B cell (primary cell): ENCODE measurements at regions not wholly inside any gene's neighbourhood (a gene's known extent, or its start where the extent isn't known, plus 50 kb on each side); places are given as distances from the start of the nearest gene placed in this dataset.

Experiments used
- ATAC-seq: fragments of 200-7000 bp; cut with Tn5 transposase; one replicate; pipeline ENCODE4 v1.10.0; 2021; ENCODE audit warnings: low read depth, mild to moderate bottlenecking, moderate number of reproducible peaks, moderate library complexity
- CTCF ChIA-PET: fragments of 350-600 bp; sonication (Branson Sonifier 250); formaldehyde crosslinking; loops from one replicate; lab custom pipeline; 2021; ENCODE audit warnings: antibody characterized with exemption, inconsistent platforms; lab: Charles Lee
- POLR2A ChIA-PET: fragments of 350-600 bp; sonication (Branson Sonifier 250); formaldehyde crosslinking; loops from one replicate; lab custom pipeline; 2021; ENCODE audit warnings: antibody characterized with exemption; lab: Charles Lee
- DNase-seq: peaks from one replicate; pipeline ENCODE4 v3.0.0; 2013
- H2AFZ ChIP-seq: 2 replicates; pipeline ENCODE4 v1.6.1; 2012; ENCODE audit warnings: mild to moderate bottlenecking, low read depth, low read length; ENCODE audit not compliant: insufficient read depth, poor library complexity, severe bottlenecking
- H3K27ac ChIP-seq, 2 donors: 1 replicate in 1 of 2; 2 replicates in 1 of 2; pipeline ENCODE4 v1.5.1; 2012 to 2013; ENCODE audit warnings: low read length in 2 of 2, mild to moderate bottlenecking in 2 of 2, moderate library complexity in 1 of 2
- H3K27me3 ChIP-seq, 4 experiments: fragments of 200-600 bp in 1 of 4; sonication (generic) in 1 of 4; replicated peaks in 1 of 4; 1 replicate in 2 of 4; 2 replicates in 2 of 4; pipeline versions ENCODE4 v1.6.1 to v1.7.0; 2013 to 2016; ENCODE audit warnings: low read length in 3 of 4, mild to moderate bottlenecking in 2 of 4, mixed read lengths in 1 of 4, moderate library complexity in 1 of 4; ENCODE audit not compliant: insufficient read depth in 4 of 4, control insufficient read depth in 3 of 4; ENCODE audit errors: control extremely low read depth in 1 of 4
- H3K36me3 ChIP-seq, 2 experiments: replicated peaks in 1 of 2; 1 replicate in 1 of 2; 2 replicates in 1 of 2; pipeline versions ENCODE4 v1.6.1 to v1.7.1; 2013; ENCODE audit warnings: low read length in 1 of 2; ENCODE audit not compliant: insufficient read depth in 2 of 2, control insufficient read depth in 1 of 2; ENCODE audit errors: control extremely low read depth in 1 of 2, extremely low read depth in 1 of 2
- H3K4me1 ChIP-seq, 2 donors: fragments of 200-600 bp in 1 of 2; sonication (generic) in 1 of 2; 1 replicate in 1 of 2; 2 replicates in 1 of 2; pipeline versions ENCODE4 v1.5.1 to v1.6.1; 2013 to 2017; ENCODE audit warnings: low read length in 2 of 2; ENCODE audit not compliant: control insufficient read depth in 2 of 2, insufficient read depth in 2 of 2
- H3K4me2 ChIP-seq: replicated peaks from 2 replicates; pipeline ENCODE3; 2012; ENCODE audit warnings: mild to moderate bottlenecking, low read depth, low read length; ENCODE audit not compliant: poor library complexity, severe bottlenecking
- H3K4me3 ChIP-seq, 5 experiments: fragments of 200-600 bp in 1 of 5; sonication (generic) in 1 of 5; 1 replicate in 3 of 5; 2 replicates in 2 of 5; pipeline versions ENCODE4 v1.5.1 to v1.7.0; 2011 to 2016; ENCODE audit warnings: low read length in 4 of 5, mild to moderate bottlenecking in 4 of 5, low read depth in 2 of 5, control low read depth in 1 of 5, moderate library complexity in 1 of 5; ENCODE audit not compliant: insufficient read depth in 1 of 5; ENCODE audit errors: control extremely low read depth in 1 of 5, extremely low read depth in 1 of 5
- H3K79me2 ChIP-seq: fragments of 200-600 bp; sonication (generic); one replicate; pipeline ENCODE4 v1.6.0; 2016; ENCODE audit warnings: low read length; ENCODE audit not compliant: control insufficient read depth, insufficient read depth
- H3K9ac ChIP-seq: fragments of 200-600 bp; sonication (generic); 2 replicates; pipeline ENCODE4 v1.6.1; 2017; ENCODE audit warnings: mild to moderate bottlenecking, low read length, moderate library complexity
- H3K9me3 ChIP-seq, 3 donors: one replicate each; pipeline versions ENCODE4 v1.6.1 to v1.7.1; 2013; ENCODE audit warnings: low read length in 2 of 3; ENCODE audit not compliant: control insufficient read depth in 2 of 3, insufficient read depth in 1 of 3; ENCODE audit errors: control extremely low read depth in 1 of 3
- H4K20me1 ChIP-seq: 2 replicates; pipeline ENCODE4 v1.6.0; 2012; ENCODE audit warnings: mild to moderate bottlenecking, low read length; ENCODE audit not compliant: insufficient read depth, control insufficient read depth, poor library complexity, severe bottlenecking
- H3K27ac Mint-ChIP-seq: one replicate; pipeline ENCODE4 v1.8.0; 2021; ENCODE audit warnings: mixed read lengths
- H3K27me3 Mint-ChIP-seq: one replicate; pipeline ENCODE4 v1.8.0; 2021; ENCODE audit warnings: mixed read lengths
- H3K4me1 Mint-ChIP-seq: one replicate; pipeline ENCODE4 v1.8.0; 2021; ENCODE audit warnings: mixed read lengths
- H3K4me3 Mint-ChIP-seq: one replicate; pipeline ENCODE4 v1.8.0; 2021; ENCODE audit warnings: mixed read lengths
- H3K9me3 Mint-ChIP-seq: one replicate; pipeline ENCODE4 v1.8.0; 2022; ENCODE audit warnings: mixed read lengths; ENCODE audit not compliant: insufficient read depth
- CTCF ChIP-seq: fragments of 200-600 bp; IDR thresholded peaks from one replicate; pipeline ENCODE4 v1.8.0; 2022; ENCODE audit warnings: antibody characterized with exemption, mild to moderate bottlenecking
- EZH2 ChIP-seq: IDR thresholded peaks from 2 replicates; pipeline ENCODE4 v1.6.1; 2012; ENCODE audit warnings: borderline replicate concordance, low read depth, mild to moderate bottlenecking, moderate library complexity, low read length; ENCODE audit not compliant: insufficient read depth, poor library complexity, severe bottlenecking
- WGBS: methylation state at CpG from one replicate; pipeline ENCODE4 v1.1.5; 2013; ENCODE audit warnings: missing lambda C conversion rate; ENCODE audit not compliant: insufficient coverage; 5-methylcytosine and 5-hydroxymethylcytosine counted together
- intact Hi-C: fragments of 100-400 bp; cut with micrococcal nuclease; formaldehyde crosslinking; loops from one replicate; pipeline ENCODE4 v1.10.0; 2022

GRCh38 chr7:112937651-112938415 is 147.6 kb upstream of the TMEM168 start:
- Histone ChIP-seq H3K27ac (peak overlapping the region in 1 of 2 donors; percentile 52), H3K36me3 (no peaks in the 10 kb centered on the region), H3K4me2 (peak overlapping the region; percentile 78), H3K27me3 (no peaks in the 10 kb centered on the region), H4K20me1 (peaks cover 5% of the 10 kb centered on the region), H2AFZ (no peak overlapping the region), H3K79me2 (peaks cover 60% of the 10 kb centered on the region), H3K9ac (peak overlapping the region; percentile 84), H3K9me3 (no peaks in the 10 kb centered on the region), H3K4me3 (peak overlapping the region in 1 of 5 experiments; percentile 91), H3K4me1 (peaks cover 19 to 24% of the 10 kb centered on the region in 2 donors)
- Mint-ChIP-seq H3K27ac (no peak overlapping the region), H3K4me3 (peak overlapping the region; percentile 92), H3K9me3 (no peaks in the 10 kb centered on the region), H3K27me3 (no peaks in the 10 kb centered on the region), H3K4me1 (peaks cover 41% of the 10 kb centered on the region)
- TF ChIP-seq EZH2 (no peak), CTCF (no peak)
- ATAC-seq (no peak), DNase-seq (no peak)
- ChIA-PET POLR2A (interaction anchor here (0.7 kb wide), 1 partner anchor 148 kb away, joined by 4 read pairs; the partner anchor contains the start of gene TMEM168), CTCF (no interaction called here)
- intact Hi-C loops: loop anchor here (2.0 to 5.0 kb wide), 2 partner anchors 41 to 1375 kb away; partner anchors contain the start of gene IMMP2L
- 100% methylated on average over 2 of the region's 3 CpGs for WGBS

- no peaks in the 10 kb centered on the region for H3K36me3 ChIP-seq
- H3K4me1 Mint-ChIP-seq: peaks cover 38% of the 10 kb centered on the region
- H3K27me3 Mint-ChIP-seq: no peaks in the 10 kb centered on the region
- H3K4me1 ChIP-seq: peaks cover 3 to 12% of the 10 kb centered on the region in 2 donors
- ChIA-PET POLR2A (no interaction called here), CTCF (no interaction called here)
- intact Hi-C loops: no loop called here
- H3K27ac ChIP-seq: no peak overlapping the region
- DNase-seq: no peak
- H4K20me1 ChIP-seq: peaks cover 13% of the 10 kb centered on the region
- no peaks in the 10 kb centered on the region for H3K27me3 ChIP-seq
- TF ChIP-seq EZH2 (no peak), CTCF (no peak)
- peaks cover 54% of the 10 kb centered on the region for H3K79me2 ChIP-seq
- H3K27ac Mint-ChIP-seq: no peak overlapping the region
- H3K9me3 ChIP-seq: no peaks in the 10 kb centered on the region
- no peaks in the 10 kb centered on the region for H3K9me3 Mint-ChIP-seq
- H3K4me3 Mint-ChIP-seq: no peak overlapping the region
- WGBS: no CpG with 5 or more reads among the region's 3 CpGs
- no peak overlapping the region for H3K4me3 ChIP-seq
- ATAC-seq: no peak
- no peak overlapping the region for H2AFZ ChIP-seq
- no peak overlapping the region for H3K4me2 ChIP-seq
- no peak overlapping the region for H3K9ac ChIP-seq
These were observed 143.4 kb upstream of the TMEM168 start for GRCh38 chr7:112933598-112933997.
